ENCODE measurements at regions not wholly inside any gene's neighbourhood (a gene's known extent, or its start where the extent isn't known, plus 50 kb on each side); places are given as distances from the start of the nearest gene placed in this dataset.

DNA sequence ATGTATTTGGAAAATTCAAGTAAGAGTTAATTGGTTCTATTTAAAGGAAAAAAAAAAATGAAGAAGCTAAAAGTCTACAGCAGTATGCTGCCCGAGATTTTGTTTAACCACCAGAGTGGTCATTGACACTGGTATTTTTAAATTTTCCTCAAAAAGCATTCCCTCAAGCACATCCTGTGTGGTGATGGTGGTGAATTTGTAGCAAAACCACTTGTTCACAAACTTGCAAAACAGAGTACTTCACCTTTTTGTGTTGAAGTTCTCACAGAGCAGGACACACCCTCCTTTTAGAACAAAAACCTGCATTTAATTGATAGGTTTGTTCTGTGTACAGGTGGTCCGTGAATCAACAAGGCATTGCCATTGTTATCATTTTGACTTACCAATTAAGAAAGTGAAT is 374.2 kb downstream of the EFNA5 start:
- Histone ChIP-seq H3K79me2 (ENCODE audit: control insufficient read depth, insufficient read depth, low read length) (no peaks in the 10 kb centered on the region), H2AFZ (ENCODE audit: insufficient read depth, low read depth, low read length, poor library complexity, severe bottlenecking) (no peak overlapping the region), H3K27ac (ENCODE audit: low read length in 2 of 2) (no peak overlapping the region), H3K9ac (ENCODE audit: low read length) (no peak overlapping the region), H4K20me1 (ENCODE audit: control insufficient read depth, insufficient read depth, low read length, poor library complexity, severe bottlenecking) (no peaks in the 10 kb centered on the region), H3K36me3 (replicated peaks in 1 of 2; ENCODE audit: control extremely low read depth in 1 of 2, control insufficient read depth in 1 of 2, extremely low read depth in 1 of 2, insufficient read depth in 2 of 2, low read length in 1 of 2) (no peaks in the 10 kb centered on the region), H3K4me2 (replicated peaks; ENCODE audit: low read depth, low read length, poor library complexity, severe bottlenecking) (no peak overlapping the region), H3K9me3 (ENCODE audit: control extremely low read depth in 1 of 3, control insufficient read depth in 2 of 3, insufficient read depth in 1 of 3, low read length in 2 of 3) (no peaks in the 10 kb centered on the region), H3K4me1 (ENCODE audit: control insufficient read depth in 2 of 2, insufficient read depth in 2 of 2, low read length in 2 of 2) (peaks cover 11 to 14% of the 10 kb centered on the region in 2 donors), H3K27me3 (replicated peaks in 1 of 4; ENCODE audit: control extremely low read depth in 1 of 4, control insufficient read depth in 3 of 4, insufficient read depth in 4 of 4, low read length in 3 of 4) (peaks cover 0 to 6% (median 2%) of the 10 kb centered on the region in 4 experiments), H3K4me3 (ENCODE audit: control extremely low read depth in 1 of 5, extremely low read depth in 1 of 5, insufficient read depth in 1 of 5, low read depth in 2 of 5, low read length in 4 of 5) (no peak overlapping the region)
- Mint-ChIP-seq H3K27ac (no peak overlapping the region), H3K4me3 (no peak overlapping the region), H3K9me3 (ENCODE audit: insufficient read depth) (no peaks in the 10 kb centered on the region), H3K4me1 (peaks cover 11% of the 10 kb centered on the region), H3K27me3 (peaks cover 15% of the 10 kb centered on the region)
- intact Hi-C loops (cut with micrococcal nuclease), result no loop called here
- CTCF ChIA-PET, result no interaction called here
- DNase-seq, result no peak
- WGBS (ENCODE audit: insufficient coverage), result no CpG with 5 or more reads among the region's 2 CpGs
- POLR2A ChIA-PET, result no interaction called here
- ATAC-seq (ENCODE audit: low read depth), result no peak
- TF ChIP-seq EZH2 (IDR thresholded peaks at IDR 0.05; ENCODE audit: borderline replicate concordance, insufficient read depth, low read depth, low read length, poor library complexity, severe bottlenecking), result no peak
- TF ChIP-seq, protein P1, sequence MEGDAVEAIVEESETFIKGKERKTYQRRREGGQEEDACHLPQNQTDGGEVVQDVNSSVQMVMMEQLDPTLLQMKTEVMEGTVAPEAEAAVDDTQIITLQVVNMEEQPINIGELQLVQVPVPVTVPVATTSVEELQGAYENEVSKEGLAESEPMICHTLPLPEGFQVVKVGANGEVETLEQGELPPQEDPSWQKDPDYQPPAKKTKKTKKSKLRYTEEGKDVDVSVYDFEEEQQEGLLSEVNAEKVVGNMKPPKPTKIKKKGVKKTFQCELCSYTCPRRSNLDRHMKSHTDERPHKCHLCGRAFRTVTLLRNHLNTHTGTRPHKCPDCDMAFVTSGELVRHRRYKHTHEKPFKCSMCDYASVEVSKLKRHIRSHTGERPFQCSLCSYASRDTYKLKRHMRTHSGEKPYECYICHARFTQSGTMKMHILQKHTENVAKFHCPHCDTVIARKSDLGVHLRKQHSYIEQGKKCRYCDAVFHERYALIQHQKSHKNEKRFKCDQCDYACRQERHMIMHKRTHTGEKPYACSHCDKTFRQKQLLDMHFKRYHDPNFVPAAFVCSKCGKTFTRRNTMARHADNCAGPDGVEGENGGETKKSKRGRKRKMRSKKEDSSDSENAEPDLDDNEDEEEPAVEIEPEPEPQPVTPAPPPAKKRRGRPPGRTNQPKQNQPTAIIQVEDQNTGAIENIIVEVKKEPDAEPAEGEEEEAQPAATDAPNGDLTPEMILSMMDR (IDR thresholded peaks at IDR 0.05), result no peak

DNA sequence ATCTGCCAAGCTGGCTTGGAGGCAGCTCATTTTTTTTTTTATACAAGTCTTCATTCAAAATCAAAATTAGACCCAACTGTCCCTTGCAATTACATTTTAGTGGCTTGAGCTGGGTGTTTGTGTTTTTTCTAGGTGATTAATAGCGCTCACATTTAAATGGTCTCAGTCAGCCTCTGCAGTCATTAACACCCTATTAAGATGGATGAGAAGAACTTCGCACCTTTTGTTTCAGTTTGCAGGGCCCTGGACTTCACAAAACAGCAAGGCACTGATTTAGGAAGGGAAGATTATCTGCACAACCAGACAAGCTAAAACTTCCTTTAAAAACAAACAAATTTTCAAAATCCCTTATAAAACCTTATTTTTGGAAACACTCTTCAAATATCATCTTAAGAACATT is 374.8 kb downstream of the EFNA5 start:
- Histone ChIP-seq H3K4me3 (ENCODE audit: control extremely low read depth in 1 of 5, extremely low read depth in 1 of 5, insufficient read depth in 1 of 5, low read depth in 2 of 5, low read length in 4 of 5) (no peak overlapping the region), H3K4me2 (replicated peaks; ENCODE audit: low read depth, low read length, poor library complexity, severe bottlenecking) (no peak overlapping the region), H3K4me1 (ENCODE audit: control insufficient read depth in 2 of 2, insufficient read depth in 2 of 2, low read length in 2 of 2) (peaks cover 11 to 14% of the 10 kb centered on the region in 2 donors), H3K27ac (ENCODE audit: low read length in 2 of 2) (no peak overlapping the region), H3K36me3 (replicated peaks in 1 of 2; ENCODE audit: control extremely low read depth in 1 of 2, control insufficient read depth in 1 of 2, extremely low read depth in 1 of 2, insufficient read depth in 2 of 2, low read length in 1 of 2) (no peaks in the 10 kb centered on the region), H4K20me1 (ENCODE audit: control insufficient read depth, insufficient read depth, low read length, poor library complexity, severe bottlenecking) (no peaks in the 10 kb centered on the region), H3K9ac (ENCODE audit: low read length) (no peak overlapping the region), H3K27me3 (replicated peaks in 1 of 4; ENCODE audit: control extremely low read depth in 1 of 4, control insufficient read depth in 3 of 4, insufficient read depth in 4 of 4, low read length in 3 of 4) (peaks cover 0 to 6% (median 2%) of the 10 kb centered on the region in 4 experiments), H3K9me3 (ENCODE audit: control extremely low read depth in 1 of 3, control insufficient read depth in 2 of 3, insufficient read depth in 1 of 3, low read length in 2 of 3) (no peaks in the 10 kb centered on the region), H2AFZ (ENCODE audit: insufficient read depth, low read depth, low read length, poor library complexity, severe bottlenecking) (no peak overlapping the region), H3K79me2 (ENCODE audit: control insufficient read depth, insufficient read depth, low read length) (no peaks in the 10 kb centered on the region)
- ChIA-PET POLR2A (no interaction called here), CTCF (no interaction called here)
- Mint-ChIP-seq H3K4me1 (peaks cover 11% of the 10 kb centered on the region), H3K9me3 (ENCODE audit: insufficient read depth) (no peaks in the 10 kb centered on the region), H3K27me3 (peaks cover 15% of the 10 kb centered on the region), H3K27ac (no peak overlapping the region), H3K4me3 (no peak overlapping the region)
- intact Hi-C loops (cut with micrococcal nuclease), result no loop called here
- TF ChIP-seq EZH2 (IDR thresholded peaks at IDR 0.05; ENCODE audit: borderline replicate concordance, insufficient read depth, low read depth, low read length, poor library complexity, severe bottlenecking), result no peak
- TF ChIP-seq, protein P1 (IDR thresholded peaks at IDR 0.05), result no peak
- no peak for ATAC-seq (ENCODE audit: low read depth)
- DNase-seq, result no peak
- WGBS (ENCODE audit: insufficient coverage), result no CpG with 5 or more reads among the region's 2 CpGs
